ENCODE measurements at regions not wholly inside any gene's neighbourhood (a gene's known extent, or its start where the extent isn't known, plus 50 kb on each side); places are given as distances from the start of the nearest gene placed in this dataset.

DNA sequence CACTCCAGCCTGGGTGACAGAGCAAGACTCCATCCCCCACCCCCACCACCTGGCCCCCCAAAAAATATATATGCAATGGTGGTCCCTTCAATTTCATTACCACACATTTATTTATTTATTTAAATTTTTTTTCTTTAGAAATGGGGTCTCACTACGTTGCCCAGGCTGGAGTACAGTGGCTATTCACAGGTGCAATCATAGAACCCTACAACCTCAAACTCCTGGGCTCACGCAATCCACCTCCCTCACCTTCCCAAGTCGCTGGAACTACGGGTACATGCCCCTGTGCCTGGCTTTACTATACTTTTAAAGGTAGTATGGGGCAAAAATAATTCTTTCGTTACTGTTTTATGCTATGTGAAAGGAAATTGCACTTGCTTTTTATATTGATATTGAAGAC lies 50.9 kb upstream of the EP300 start:
- Histone ChIP-seq H3K9ac (ENCODE audit: insufficient read depth in 1 of 2, low read length in 2 of 2) (no peak overlapping the region), H3K27me3 (ENCODE audit: control insufficient read depth in 3 of 3, insufficient read depth in 3 of 3, low read length in 2 of 3) (no peaks in the 10 kb centered on the region), H3K4me1 (ENCODE audit: control insufficient read depth in 5 of 5, insufficient read depth in 5 of 5, low read length in 5 of 5) (no peaks in the 10 kb centered on the region), H3K27ac (ENCODE audit: low read depth in 1 of 2, low read length in 1 of 2) (no peak overlapping the region), H3K4me3 (no peak overlapping the region), H3K9me3 (ENCODE audit: control insufficient read depth in 4 of 4, insufficient read depth in 3 of 4, low read length in 3 of 4) (no peaks in the 10 kb centered on the region), H3K36me3 (ENCODE audit: control insufficient read depth in 4 of 4, insufficient read depth in 4 of 4, low read length in 4 of 4) (no peaks in the 10 kb centered on the region)
- ATAC-seq (ENCODE audit: insufficient read depth, low FRiP score), result no peak
- TF ChIP-seq, protein P1, sequence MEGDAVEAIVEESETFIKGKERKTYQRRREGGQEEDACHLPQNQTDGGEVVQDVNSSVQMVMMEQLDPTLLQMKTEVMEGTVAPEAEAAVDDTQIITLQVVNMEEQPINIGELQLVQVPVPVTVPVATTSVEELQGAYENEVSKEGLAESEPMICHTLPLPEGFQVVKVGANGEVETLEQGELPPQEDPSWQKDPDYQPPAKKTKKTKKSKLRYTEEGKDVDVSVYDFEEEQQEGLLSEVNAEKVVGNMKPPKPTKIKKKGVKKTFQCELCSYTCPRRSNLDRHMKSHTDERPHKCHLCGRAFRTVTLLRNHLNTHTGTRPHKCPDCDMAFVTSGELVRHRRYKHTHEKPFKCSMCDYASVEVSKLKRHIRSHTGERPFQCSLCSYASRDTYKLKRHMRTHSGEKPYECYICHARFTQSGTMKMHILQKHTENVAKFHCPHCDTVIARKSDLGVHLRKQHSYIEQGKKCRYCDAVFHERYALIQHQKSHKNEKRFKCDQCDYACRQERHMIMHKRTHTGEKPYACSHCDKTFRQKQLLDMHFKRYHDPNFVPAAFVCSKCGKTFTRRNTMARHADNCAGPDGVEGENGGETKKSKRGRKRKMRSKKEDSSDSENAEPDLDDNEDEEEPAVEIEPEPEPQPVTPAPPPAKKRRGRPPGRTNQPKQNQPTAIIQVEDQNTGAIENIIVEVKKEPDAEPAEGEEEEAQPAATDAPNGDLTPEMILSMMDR (IDR thresholded peaks at IDR 0.05; ENCODE audit: control extremely low read depth, extremely low read depth), result no peak
- WGBS, 2 donors, result 96 to 97% methylated on average over 5 of the region's 5 CpGs
- DNase-seq, result no peak
